ENCODE measurements at regions not wholly inside any gene's neighbourhood (a gene's known extent, or its start where the extent isn't known, plus 50 kb on each side); places are given as distances from the start of the nearest gene placed in this dataset.

DNA sequence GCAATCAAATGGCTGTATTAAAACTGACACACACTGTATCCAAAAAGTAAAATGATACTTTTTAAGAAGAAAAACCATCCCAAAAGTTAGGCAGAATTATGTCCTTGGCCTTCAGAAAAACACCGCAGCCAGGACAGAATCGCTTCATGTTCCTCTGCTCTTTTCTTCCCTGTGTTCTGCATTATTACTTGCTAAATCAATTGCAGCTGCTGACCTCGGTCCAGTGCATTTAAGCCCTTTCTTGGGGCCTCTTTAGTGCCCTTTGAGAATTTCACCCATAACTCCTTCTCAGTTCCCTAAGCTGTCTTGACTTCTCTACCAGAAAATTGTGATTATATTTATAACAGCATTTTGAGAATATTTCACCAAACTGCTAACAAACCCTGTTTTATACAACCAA, 696.9 kb downstream of the PCDH7 start:
- TF ChIP-seq, protein P1, sequence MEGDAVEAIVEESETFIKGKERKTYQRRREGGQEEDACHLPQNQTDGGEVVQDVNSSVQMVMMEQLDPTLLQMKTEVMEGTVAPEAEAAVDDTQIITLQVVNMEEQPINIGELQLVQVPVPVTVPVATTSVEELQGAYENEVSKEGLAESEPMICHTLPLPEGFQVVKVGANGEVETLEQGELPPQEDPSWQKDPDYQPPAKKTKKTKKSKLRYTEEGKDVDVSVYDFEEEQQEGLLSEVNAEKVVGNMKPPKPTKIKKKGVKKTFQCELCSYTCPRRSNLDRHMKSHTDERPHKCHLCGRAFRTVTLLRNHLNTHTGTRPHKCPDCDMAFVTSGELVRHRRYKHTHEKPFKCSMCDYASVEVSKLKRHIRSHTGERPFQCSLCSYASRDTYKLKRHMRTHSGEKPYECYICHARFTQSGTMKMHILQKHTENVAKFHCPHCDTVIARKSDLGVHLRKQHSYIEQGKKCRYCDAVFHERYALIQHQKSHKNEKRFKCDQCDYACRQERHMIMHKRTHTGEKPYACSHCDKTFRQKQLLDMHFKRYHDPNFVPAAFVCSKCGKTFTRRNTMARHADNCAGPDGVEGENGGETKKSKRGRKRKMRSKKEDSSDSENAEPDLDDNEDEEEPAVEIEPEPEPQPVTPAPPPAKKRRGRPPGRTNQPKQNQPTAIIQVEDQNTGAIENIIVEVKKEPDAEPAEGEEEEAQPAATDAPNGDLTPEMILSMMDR (IDR thresholded peaks at IDR 0.05) = no peak
- no peak for TF ChIP-seq EZH2phosphoT487 (IDR thresholded peaks at IDR 0.05)

All from neural progenitor cell (in vitro differentiated cells).